HFF-Myc (cell line): ENCODE measurements at regions not wholly inside any gene's neighbourhood (a gene's known extent, or its start where the extent isn't known, plus 50 kb on each side); places are given as distances from the start of the nearest gene placed in this dataset.

Source experiments
- DNase-seq: peaks from one replicate; pipeline ENCODE4 v3.0.0-alpha.2; 2011; ENCODE audit warnings: low read depth; ENCODE audit errors: extremely low read depth
- H3K4me3 ChIP-seq: replicated peaks from 2 replicates; pipeline ENCODE4 v1.5.1; 2011; ENCODE audit warnings: low read depth, mild to moderate bottlenecking, control low read depth, low read length
- CTCF ChIP-seq: IDR thresholded peaks from 2 replicates; pipeline ENCODE4 v1.5.1; 2012; ENCODE audit warnings: mild to moderate bottlenecking, low read depth, low read length, control low read depth; ENCODE audit errors: missing control alignments

GRCh38 chr3:5846261-5846660 is 658.8 kb downstream of the EDEM1 start:
- DNase-seq = no peak
- TF ChIP-seq CTCF = no peak
- H3K4me3 ChIP-seq = no peak overlapping the region

GRCh38 chr3:5861151-5861550 is 673.6 kb downstream of the EDEM1 start:
- H3K4me3 ChIP-seq = no peak overlapping the region
- TF ChIP-seq CTCF = no peak
- DNase-seq = no peak

- no peak for DNase-seq
- H3K4me3 ChIP-seq = no peak overlapping the region
- no peak for TF ChIP-seq CTCF
These were observed 687.4 kb downstream of the EDEM1 start for GRCh38 chr3:5874931-5875341.

- DNase-seq = no peak
- TF ChIP-seq CTCF = no peak
- no peak overlapping the region for H3K4me3 ChIP-seq
These were observed 701.3 kb downstream of the EDEM1 start for GRCh38 chr3:5888851-5889250.

GRCh38 chr3:5889374-5889773 is 701.9 kb downstream of the EDEM1 start:
- DNase-seq = no peak
- no peak overlapping the region for H3K4me3 ChIP-seq
- TF ChIP-seq CTCF = no peak

GRCh38 chr3:5891711-5892110 is 704.2 kb downstream of the EDEM1 start:
- no peak overlapping the region for H3K4me3 ChIP-seq
- no peak for TF ChIP-seq CTCF
- DNase-seq = no peak

- H3K4me3 ChIP-seq = no peak overlapping the region
- no peak for DNase-seq
- TF ChIP-seq CTCF = no peak
These were observed 710.6 kb downstream of the EDEM1 start for GRCh38 chr3:5898106-5898505.
